ENCODE measurements at regions not wholly inside any gene's neighbourhood (a gene's known extent, or its start where the extent isn't known, plus 50 kb on each side); places are given as distances from the start of the nearest gene placed in this dataset.

DNA sequence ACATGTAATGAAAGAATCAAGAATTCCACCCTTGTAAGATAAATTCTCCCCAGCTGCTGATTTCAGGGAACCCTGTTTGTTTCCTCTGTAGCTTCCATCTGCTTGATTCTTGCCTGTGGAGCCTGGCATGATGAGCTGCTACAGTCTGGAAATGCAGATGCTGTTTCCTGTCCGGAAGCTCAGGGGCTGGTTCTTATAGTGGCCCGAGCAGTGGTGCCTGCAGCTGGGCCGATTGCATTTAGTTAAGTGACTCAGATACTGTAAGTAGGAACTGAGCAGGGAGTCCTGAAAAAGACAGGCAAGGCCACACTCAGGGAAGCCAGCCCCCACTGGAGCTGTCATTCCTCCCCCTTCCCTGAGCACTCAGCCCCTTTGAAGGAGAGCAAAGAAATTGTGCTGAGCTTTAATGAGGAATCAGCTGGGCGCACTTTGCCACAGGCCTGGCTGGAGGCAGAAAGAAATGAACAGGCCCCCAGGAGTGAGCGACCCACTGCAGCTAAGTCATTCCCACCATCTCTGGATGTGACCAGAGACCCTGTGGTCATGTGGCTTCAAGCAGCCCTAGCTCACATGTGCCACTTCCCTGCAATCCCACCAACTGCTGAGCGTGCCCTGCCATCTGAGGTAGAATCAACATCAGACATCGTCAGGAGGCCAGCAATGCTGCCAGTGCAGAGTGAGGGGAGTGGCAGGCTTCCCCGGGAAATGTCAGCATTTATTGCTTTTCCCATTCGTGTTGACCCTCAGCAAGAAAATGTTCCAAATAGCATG, 206.0 kb upstream of the WWC1 start:
- no peak overlapping the region for H3K4me2 ChIP-seq (ENCODE audit: low read length)

DNA sequence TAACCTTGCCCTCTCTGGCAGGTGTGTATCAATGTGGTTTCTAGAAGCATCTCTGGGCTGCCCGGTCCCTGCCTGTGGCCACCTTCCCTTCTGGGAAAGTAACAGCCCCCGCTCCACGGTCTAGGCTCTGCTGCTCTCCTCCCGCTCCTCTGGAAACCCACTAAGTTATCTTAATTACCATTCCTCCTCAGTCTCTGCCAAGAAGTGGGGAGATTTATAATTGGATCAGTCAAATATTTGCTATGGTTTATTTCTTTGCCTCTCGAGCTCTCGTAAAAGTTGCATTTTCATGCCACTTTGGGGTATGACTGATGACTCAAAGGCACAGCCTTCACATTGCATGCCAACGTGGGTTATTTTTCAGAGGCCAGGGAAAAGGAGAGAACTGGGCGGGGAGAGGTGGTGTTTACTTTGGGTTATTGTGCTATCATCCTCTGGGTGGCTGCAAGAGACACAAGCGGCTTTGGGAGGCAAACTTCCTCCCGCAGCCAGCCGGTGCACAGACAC, 205.3 kb upstream of the WWC1 start:
- H3K4me2 ChIP-seq (ENCODE audit: low read length): no peak overlapping the region
- no peaks in the 10 kb centered on the region for H3K36me3 ChIP-seq (ENCODE audit: insufficient read depth, low read length)
- H3K9ac ChIP-seq (ENCODE audit: low read length): no peak overlapping the region
- no peaks in the 10 kb centered on the region for H3F3A ChIP-seq (ENCODE audit: insufficient read depth, low read length, poor library complexity, severe bottlenecking)
- no peaks in the 10 kb centered on the region for H3K79me2 ChIP-seq (replicated peaks; ENCODE audit: insufficient read depth, low read length)
- H3K9me3 ChIP-seq (ENCODE audit: low read length): no peaks in the 10 kb centered on the region
- no peaks in the 10 kb centered on the region for H3K9me2 ChIP-seq (ENCODE audit: insufficient read depth, low read length)
- H3K27ac ChIP-seq (ENCODE audit: low read length): no peak overlapping the region
- H2AFZ ChIP-seq (ENCODE audit: low read depth, low read length): no peak overlapping the region
- no peaks in the 10 kb centered on the region for H4K20me1 ChIP-seq (ENCODE audit: insufficient read depth)
- TF ChIP-seq RAD21 (conservative IDR thresholded peaks at IDR 0.05): no peak
- TF ChIP-seq, protein P1, sequence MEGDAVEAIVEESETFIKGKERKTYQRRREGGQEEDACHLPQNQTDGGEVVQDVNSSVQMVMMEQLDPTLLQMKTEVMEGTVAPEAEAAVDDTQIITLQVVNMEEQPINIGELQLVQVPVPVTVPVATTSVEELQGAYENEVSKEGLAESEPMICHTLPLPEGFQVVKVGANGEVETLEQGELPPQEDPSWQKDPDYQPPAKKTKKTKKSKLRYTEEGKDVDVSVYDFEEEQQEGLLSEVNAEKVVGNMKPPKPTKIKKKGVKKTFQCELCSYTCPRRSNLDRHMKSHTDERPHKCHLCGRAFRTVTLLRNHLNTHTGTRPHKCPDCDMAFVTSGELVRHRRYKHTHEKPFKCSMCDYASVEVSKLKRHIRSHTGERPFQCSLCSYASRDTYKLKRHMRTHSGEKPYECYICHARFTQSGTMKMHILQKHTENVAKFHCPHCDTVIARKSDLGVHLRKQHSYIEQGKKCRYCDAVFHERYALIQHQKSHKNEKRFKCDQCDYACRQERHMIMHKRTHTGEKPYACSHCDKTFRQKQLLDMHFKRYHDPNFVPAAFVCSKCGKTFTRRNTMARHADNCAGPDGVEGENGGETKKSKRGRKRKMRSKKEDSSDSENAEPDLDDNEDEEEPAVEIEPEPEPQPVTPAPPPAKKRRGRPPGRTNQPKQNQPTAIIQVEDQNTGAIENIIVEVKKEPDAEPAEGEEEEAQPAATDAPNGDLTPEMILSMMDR (IDR thresholded peaks at IDR 0.05; ENCODE audit: poor library complexity, severe bottlenecking): no peak
- no peak for TF ChIP-seq EP300 (conservative IDR thresholded peaks at IDR 0.05; ENCODE audit: poor library complexity, severe bottlenecking)
- no peak for TF ChIP-seq MXI1 (conservative IDR thresholded peaks at IDR 0.05; ENCODE audit: poor library complexity, severe bottlenecking)
- no peak for TF ChIP-seq EZH2 (IDR thresholded peaks at IDR 0.05; ENCODE audit: borderline replicate concordance, insufficient read depth, low read length, poor library complexity, severe bottlenecking)
- TF ChIP-seq POLR2AphosphoS5 (IDR thresholded peaks at IDR 0.05): no peak
- H3K27me3 ChIP-seq (ENCODE audit: insufficient read depth, low read depth, low read length): no peaks in the 10 kb centered on the region
- no peak overlapping the region for H3K4me3 ChIP-seq (ENCODE audit: low read length)

More for the DNA sequence above, 206.0 kb upstream of the WWC1 start:
- Histone ChIP-seq H4K20me1 (ENCODE audit: insufficient read depth) (no peaks in the 10 kb centered on the region), H2AFZ (ENCODE audit: low read depth, low read length) (no peak overlapping the region), H3K4me3 (ENCODE audit: low read length) (no peak overlapping the region), H3K36me3 (ENCODE audit: insufficient read depth, low read length) (no peaks in the 10 kb centered on the region), H3K79me2 (replicated peaks; ENCODE audit: insufficient read depth, low read length) (no peaks in the 10 kb centered on the region), H3K9me3 (ENCODE audit: low read length) (no peaks in the 10 kb centered on the region), H3K27ac (ENCODE audit: low read length) (no peak overlapping the region), H3K9ac (ENCODE audit: low read length) (no peak overlapping the region), H3K9me2 (ENCODE audit: insufficient read depth, low read length) (no peaks in the 10 kb centered on the region), H3F3A (ENCODE audit: insufficient read depth, low read length, poor library complexity, severe bottlenecking) (no peaks in the 10 kb centered on the region), H3K27me3 (ENCODE audit: insufficient read depth, low read depth, low read length) (no peaks in the 10 kb centered on the region)
- TF ChIP-seq EZH2 (IDR thresholded peaks at IDR 0.05; ENCODE audit: borderline replicate concordance, insufficient read depth, low read length, poor library complexity, severe bottlenecking) (no peak), POLR2AphosphoS5 (IDR thresholded peaks at IDR 0.05) (peak; percentile 29)

DNA sequence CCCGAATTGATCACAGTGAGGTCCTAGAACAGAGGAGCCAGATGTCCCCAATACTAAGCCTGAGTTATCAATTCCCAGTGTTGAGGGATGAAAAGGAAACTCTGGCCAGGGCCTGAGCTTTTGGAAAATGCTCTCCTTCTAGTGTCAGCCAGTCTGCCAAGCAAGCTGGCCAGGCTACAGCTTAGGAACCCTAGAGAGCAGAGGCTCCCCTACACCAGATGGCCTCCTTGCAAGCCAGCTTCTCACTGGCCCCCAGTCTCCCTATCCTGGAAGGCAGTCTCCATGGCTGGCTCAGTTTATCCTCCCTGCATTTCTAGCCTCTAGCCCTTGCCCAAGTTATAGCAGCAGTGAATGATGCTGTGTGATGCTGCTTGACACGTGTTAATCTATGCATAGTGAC, 204.7 kb upstream of the WWC1 start:
- H3K79me2 ChIP-seq (replicated peaks; ENCODE audit: insufficient read depth, low read length): no peaks in the 10 kb centered on the region
- no peak overlapping the region for H3K9ac ChIP-seq (ENCODE audit: low read length)
- H3K27me3 ChIP-seq (ENCODE audit: insufficient read depth, low read depth, low read length): no peaks in the 10 kb centered on the region
- no peaks in the 10 kb centered on the region for H3K9me3 ChIP-seq (ENCODE audit: low read length)
- H2AFZ ChIP-seq (ENCODE audit: low read depth, low read length): no peak overlapping the region
- H3F3A ChIP-seq (ENCODE audit: insufficient read depth, low read length, poor library complexity, severe bottlenecking): no peaks in the 10 kb centered on the region
- no peak for TF ChIP-seq MXI1 (conservative IDR thresholded peaks at IDR 0.05; ENCODE audit: poor library complexity, severe bottlenecking)
- TF ChIP-seq RAD21 (conservative IDR thresholded peaks at IDR 0.05): no peak
- TF ChIP-seq EP300 (conservative IDR thresholded peaks at IDR 0.05; ENCODE audit: poor library complexity, severe bottlenecking): no peak
- TF ChIP-seq SMC3 (conservative IDR thresholded peaks at IDR 0.05; ENCODE audit: poor library complexity): no peak
- no peak for TF ChIP-seq EZH2 (IDR thresholded peaks at IDR 0.05; ENCODE audit: borderline replicate concordance, insufficient read depth, low read length, poor library complexity, severe bottlenecking)
- TF ChIP-seq, protein P2, sequence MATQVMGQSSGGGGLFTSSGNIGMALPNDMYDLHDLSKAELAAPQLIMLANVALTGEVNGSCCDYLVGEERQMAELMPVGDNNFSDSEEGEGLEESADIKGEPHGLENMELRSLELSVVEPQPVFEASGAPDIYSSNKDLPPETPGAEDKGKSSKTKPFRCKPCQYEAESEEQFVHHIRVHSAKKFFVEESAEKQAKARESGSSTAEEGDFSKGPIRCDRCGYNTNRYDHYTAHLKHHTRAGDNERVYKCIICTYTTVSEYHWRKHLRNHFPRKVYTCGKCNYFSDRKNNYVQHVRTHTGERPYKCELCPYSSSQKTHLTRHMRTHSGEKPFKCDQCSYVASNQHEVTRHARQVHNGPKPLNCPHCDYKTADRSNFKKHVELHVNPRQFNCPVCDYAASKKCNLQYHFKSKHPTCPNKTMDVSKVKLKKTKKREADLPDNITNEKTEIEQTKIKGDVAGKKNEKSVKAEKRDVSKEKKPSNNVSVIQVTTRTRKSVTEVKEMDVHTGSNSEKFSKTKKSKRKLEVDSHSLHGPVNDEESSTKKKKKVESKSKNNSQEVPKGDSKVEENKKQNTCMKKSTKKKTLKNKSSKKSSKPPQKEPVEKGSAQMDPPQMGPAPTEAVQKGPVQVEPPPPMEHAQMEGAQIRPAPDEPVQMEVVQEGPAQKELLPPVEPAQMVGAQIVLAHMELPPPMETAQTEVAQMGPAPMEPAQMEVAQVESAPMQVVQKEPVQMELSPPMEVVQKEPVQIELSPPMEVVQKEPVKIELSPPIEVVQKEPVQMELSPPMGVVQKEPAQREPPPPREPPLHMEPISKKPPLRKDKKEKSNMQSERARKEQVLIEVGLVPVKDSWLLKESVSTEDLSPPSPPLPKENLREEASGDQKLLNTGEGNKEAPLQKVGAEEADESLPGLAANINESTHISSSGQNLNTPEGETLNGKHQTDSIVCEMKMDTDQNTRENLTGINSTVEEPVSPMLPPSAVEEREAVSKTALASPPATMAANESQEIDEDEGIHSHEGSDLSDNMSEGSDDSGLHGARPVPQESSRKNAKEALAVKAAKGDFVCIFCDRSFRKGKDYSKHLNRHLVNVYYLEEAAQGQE (IDR thresholded peaks at IDR 0.05; ENCODE audit: borderline replicate concordance): no peak
- no peak for TF ChIP-seq TAF1 (IDR thresholded peaks at IDR 0.05; ENCODE audit: low read depth)
- TF ChIP-seq POLR2AphosphoS5 (IDR thresholded peaks at IDR 0.05): no peak
- TF ChIP-seq, protein P1 (IDR thresholded peaks at IDR 0.05; ENCODE audit: poor library complexity, severe bottlenecking): no peak
- no peaks in the 10 kb centered on the region for H3K36me3 ChIP-seq (ENCODE audit: insufficient read depth, low read length)
- no peaks in the 10 kb centered on the region for H3K9me2 ChIP-seq (ENCODE audit: insufficient read depth, low read length)
- no peaks in the 10 kb centered on the region for H4K20me1 ChIP-seq (ENCODE audit: insufficient read depth)
- no peak overlapping the region for H3K4me2 ChIP-seq (ENCODE audit: low read length)
- no peak overlapping the region for H3K4me3 ChIP-seq (ENCODE audit: low read length)
- no peak overlapping the region for H3K27ac ChIP-seq (ENCODE audit: low read length)
